Stimulated activated CD4-positive, alpha-beta T cell treated with anti-CD3 and anti-CD28 coated beads, Interleukin-15, amount 100 ng/mL, for 48 hours (primary cell): ENCODE measurements at regions not wholly inside any gene's neighbourhood (a gene's known extent, or its start where the extent isn't known, plus 50 kb on each side); places are given as distances from the start of the nearest gene placed in this dataset.

ENCODE experiments used
- DNase-seq, 2 donors: peaks; one replicate each; pipeline ENCODE4 v3.0.0-alpha.2; 2020; ENCODE audit warnings: low read depth in 2 of 2

GRCh38 chr9:107693625-107694326, 204.2 kb upstream of the KLF4 start:
- DNase-seq, result no peak

- no peak for DNase-seq
Observed at GRCh38 chr9:107691664-107692063, 202.1 kb upstream of the KLF4 start.

GRCh38 chr9:107690021-107690420, 200.5 kb upstream of the KLF4 start:
- DNase-seq, result no peak

- DNase-seq, result no peak
Observed at GRCh38 chr9:107688728-107689127, 199.2 kb upstream of the KLF4 start.

- DNase-seq, result no peak
Observed at GRCh38 chr9:107685901-107686300, 196.3 kb upstream of the KLF4 start.

- DNase-seq, result no peak
Observed at GRCh38 chr9:107685376-107685775, 195.8 kb upstream of the KLF4 start.

- no peak for DNase-seq
Observed at GRCh38 chr9:107684224-107684623, 194.7 kb upstream of the KLF4 start.

GRCh38 chr9:107683566-107683965, 194.0 kb upstream of the KLF4 start:
- no peak for DNase-seq

GRCh38 chr9:107681988-107682387, 192.4 kb upstream of the KLF4 start:
- DNase-seq, result no peak

GRCh38 chr9:107675351-107676259, 186.0 kb upstream of the KLF4 start:
- no peak for DNase-seq

GRCh38 chr9:107674721-107675277, 185.2 kb upstream of the KLF4 start:
- DNase-seq, result no peak

- no peak for DNase-seq
Observed at GRCh38 chr9:107673861-107674720, 184.5 kb upstream of the KLF4 start.

GRCh38 chr9:107671588-107671987, 182.0 kb upstream of the KLF4 start:
- DNase-seq, result no peak

- no peak for DNase-seq
Observed at GRCh38 chr9:107669422-107669821, 179.9 kb upstream of the KLF4 start.

GRCh38 chr9:107667231-107668070, 177.9 kb upstream of the KLF4 start:
- DNase-seq, result no peak

GRCh38 chr9:107665057-107665456, 175.5 kb upstream of the KLF4 start:
- no peak for DNase-seq

GRCh38 chr9:107660976-107661375, 171.4 kb upstream of the KLF4 start:
- no peak for DNase-seq

- no peak for DNase-seq
Observed at GRCh38 chr9:107653263-107653821, 163.8 kb upstream of the KLF4 start.

- no peak for DNase-seq
Observed at GRCh38 chr9:107650995-107651394, 161.4 kb upstream of the KLF4 start.

GRCh38 chr9:107650321-107650720, 160.8 kb upstream of the KLF4 start:
- no peak for DNase-seq
